ACHN (cell line): ENCODE measurements at regions not wholly inside any gene's neighbourhood (a gene's known extent, or its start where the extent isn't known, plus 50 kb on each side); places are given as distances from the start of the nearest gene placed in this dataset.
A peak's percentile ranks its signal among the peaks of the same experiment; 100 is the strongest.

ENCODE experiments used
- DNase-seq: peaks from one replicate; pipeline ENCODE4 v3.0.0-alpha.2; 2015
- in situ Hi-C: cut with HindIII; loops from 2 replicates; pipeline ENCODE4 v1.10.0; 2017; ENCODE audit warnings: low sequenced_read_pairs, low pct_ligation_motif_present, low pct_unique_long_range_greater_than_20kb

DNA sequence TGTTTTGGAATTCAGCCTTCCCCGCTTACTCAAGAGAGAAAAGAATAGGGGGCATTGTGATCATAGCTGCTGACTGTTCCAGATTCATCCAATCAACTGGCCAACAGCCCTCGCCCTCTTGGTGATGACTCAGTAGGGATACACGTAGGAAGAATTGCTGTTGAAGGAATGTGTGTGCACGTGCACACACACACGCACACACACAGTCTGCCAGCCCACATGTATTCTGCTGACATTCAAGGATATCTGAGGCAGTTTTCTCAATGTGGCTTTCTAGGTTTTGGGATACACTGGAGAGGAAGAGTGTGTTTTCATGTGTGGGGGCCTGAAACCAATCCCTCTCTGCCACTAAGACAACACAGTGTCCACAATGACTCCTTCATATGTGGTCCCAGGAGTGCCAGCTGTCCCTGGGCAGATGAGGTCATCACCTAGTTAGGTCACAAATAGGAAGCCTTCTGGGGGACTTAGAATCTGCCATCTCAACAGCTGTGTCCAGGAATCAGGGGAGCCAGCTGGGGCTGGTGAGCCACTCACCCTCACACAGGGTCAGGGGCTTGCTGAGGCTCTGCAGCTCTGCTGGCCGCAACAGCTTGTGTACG, 352.6 kb downstream of the SS18 start:
- DNase-seq, result peak; percentile 27
- in situ Hi-C loops, result no loop called here

- in situ Hi-C loops, result no loop called here
- no peak for DNase-seq
Measured at GRCh38 chr18:25736516-25736915, 353.9 kb downstream of the SS18 start.

GRCh38 chr18:25735459-25735858, 355.0 kb downstream of the SS18 start:
- in situ Hi-C loops, result no loop called here
- no peak for DNase-seq

DNA sequence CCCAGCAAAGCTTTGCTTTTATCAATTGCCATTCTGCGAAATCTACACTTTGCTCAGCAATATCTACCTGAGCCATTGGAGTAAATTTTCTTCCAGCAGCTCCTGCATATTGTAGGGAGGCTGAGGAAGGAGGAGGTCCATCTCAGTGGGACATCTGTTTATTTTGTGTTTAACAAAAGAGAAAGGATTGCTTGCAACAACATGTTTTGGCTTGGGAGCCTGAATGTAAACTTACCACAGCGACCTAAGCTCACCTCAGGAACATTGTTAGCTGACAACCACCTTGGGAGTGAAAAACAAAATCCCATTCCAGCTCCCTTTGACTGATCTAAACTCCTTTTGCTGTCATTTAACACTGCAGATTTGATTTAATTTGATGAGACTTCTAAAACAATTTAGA, 356.1 kb downstream of the SS18 start:
- in situ Hi-C loops, result no loop called here
- no peak for DNase-seq

- no peak for DNase-seq
- in situ Hi-C loops, result no loop called here
Measured at GRCh38 chr18:25732862-25733261, 357.6 kb downstream of the SS18 start.

- in situ Hi-C loops, result no loop called here
- DNase-seq, result no peak
Measured at GRCh38 chr18:25729072-25729471, 361.3 kb downstream of the SS18 start.

- in situ Hi-C loops, result no loop called here
- DNase-seq, result no peak
Measured at GRCh38 chr18:25727281-25727985, 363.0 kb downstream of the SS18 start.

DNA sequence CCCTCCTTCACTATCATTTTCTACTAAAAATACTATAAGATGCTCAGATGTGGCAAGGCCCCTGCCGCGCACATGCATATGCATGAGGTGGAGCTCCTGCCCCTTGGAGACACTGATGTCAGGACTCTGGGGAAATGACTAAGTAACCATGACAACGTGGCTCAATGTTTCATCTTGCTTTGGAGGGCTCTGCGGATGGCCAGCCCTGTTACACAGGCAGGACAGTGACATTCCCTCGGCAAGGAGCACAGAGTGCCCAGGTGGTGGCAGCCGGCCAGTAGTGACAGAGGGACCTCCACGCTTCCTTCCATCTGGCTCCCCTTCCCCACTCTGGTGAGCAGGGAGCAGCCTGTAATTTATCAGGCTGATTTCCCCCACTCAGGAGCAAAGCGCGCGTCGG, 364.1 kb downstream of the SS18 start:
- in situ Hi-C loops, result no loop called here
- no peak for DNase-seq

GRCh38 chr18:25725501-25725900, 364.9 kb downstream of the SS18 start:
- in situ Hi-C loops, result no loop called here
- no peak for DNase-seq

DNA sequence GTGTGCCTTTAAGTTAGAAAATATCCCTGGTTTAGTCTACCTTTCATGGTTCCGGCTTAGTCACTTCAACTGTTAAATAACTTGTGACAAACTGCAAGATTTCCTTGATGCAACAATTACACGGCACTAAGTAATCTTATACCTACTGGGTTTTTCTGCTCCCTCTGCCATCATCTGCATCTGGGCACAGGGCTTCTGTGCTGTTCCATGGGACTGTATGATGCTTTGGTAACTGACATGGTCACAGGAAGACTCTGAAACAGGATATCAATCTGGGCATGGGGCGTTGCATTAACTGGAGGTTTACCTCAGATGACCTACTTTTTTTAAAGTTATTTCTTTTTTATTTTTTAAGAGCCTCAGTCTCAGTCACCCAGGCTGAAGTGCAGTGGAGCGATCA, 365.4 kb downstream of the SS18 start:
- in situ Hi-C loops, result no loop called here
- DNase-seq, result no peak

GRCh38 chr18:25724121-25724520, 366.3 kb downstream of the SS18 start:
- in situ Hi-C loops, result no loop called here
- DNase-seq, result peak; percentile 1

- no peak for DNase-seq
Measured at GRCh38 chr18:25713103-25713502, 361.1 kb upstream of the ZNF521 start.

GRCh38 chr18:25710981-25711380, 359.0 kb upstream of the ZNF521 start:
- in situ Hi-C loops, result no loop called here
- no peak for DNase-seq

More at GRCh38 chr18:25713103-25713502, 361.1 kb upstream of the ZNF521 start:
- in situ Hi-C loops, result no loop called here

- in situ Hi-C loops, result no loop called here
- DNase-seq, result no peak
Measured at GRCh38 chr18:25705650-25706049, 353.7 kb upstream of the ZNF521 start.

GRCh38 chr18:25704494-25704893, 352.5 kb upstream of the ZNF521 start:
- in situ Hi-C loops, result no loop called here
- no peak for DNase-seq

DNA sequence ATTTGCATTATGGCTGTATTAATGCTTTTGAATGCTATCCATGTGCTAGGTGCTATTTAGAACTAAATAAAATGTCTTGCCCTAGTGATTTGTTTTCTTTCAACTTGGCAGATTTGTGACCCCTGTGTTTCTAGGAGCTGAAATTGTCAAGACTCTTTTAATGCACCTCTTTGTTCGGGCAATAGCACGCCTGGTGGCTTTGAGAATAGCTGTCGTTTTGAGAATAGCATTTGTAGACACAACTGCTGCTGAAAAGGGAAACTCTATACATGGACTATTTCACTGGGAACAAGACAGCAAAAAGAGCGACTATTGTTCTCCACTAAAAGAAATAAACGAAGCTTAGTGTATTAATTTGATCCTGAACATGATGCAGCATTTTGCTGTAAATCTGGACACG, 352.1 kb upstream of the ZNF521 start:
- no peak for DNase-seq
- in situ Hi-C loops, result no loop called here

- no peak for DNase-seq
- in situ Hi-C loops, result no loop called here
Measured at GRCh38 chr18:25701821-25702220, 349.9 kb upstream of the ZNF521 start.

GRCh38 chr18:25686960-25687500, 335.1 kb upstream of the ZNF521 start:
- in situ Hi-C loops, result no loop called here
- DNase-seq, result no peak

DNA sequence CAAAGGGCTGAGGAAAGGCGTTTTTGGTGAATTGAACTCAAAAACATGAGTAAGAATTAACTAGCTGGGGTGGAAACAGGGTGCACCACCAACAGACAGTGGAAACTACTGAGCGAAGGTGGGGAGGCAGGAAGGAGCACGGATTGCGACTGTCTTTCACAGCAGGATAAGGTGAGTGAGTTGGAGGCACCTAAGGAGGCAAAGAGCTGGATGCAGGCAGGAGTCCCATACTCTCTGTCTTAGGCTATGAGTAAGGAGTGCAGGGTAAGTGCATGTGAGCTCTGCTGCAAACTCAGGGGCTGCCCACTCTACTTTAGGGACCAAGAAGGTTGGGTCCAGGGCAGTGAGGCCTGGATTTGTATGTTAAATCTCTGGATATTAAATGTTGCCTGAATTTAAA, 333.1 kb upstream of the ZNF521 start:
- DNase-seq, result no peak
- in situ Hi-C loops, result no loop called here

DNA sequence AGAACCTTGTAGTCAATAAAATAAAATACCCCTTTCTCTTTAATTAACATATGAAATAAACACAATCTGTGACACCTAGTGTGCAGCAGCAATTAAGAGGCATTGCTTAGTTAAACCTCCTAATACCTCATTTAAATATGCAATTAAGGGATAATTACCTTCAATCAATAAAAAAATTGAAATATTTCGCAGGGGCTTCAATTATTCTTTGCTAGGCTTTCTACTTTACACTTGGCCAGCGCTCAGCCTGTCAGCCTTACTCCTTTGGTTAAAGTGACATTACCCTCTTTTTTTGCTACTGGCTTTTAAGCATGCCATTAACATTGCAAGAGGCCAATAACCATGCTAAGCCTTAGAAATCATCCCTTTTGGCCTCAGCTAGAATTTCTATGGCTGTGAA, 327.5 kb upstream of the ZNF521 start:
- DNase-seq, result no peak
- in situ Hi-C loops, result no loop called here
